Astrocyte of the cerebellum (primary cell): ENCODE measurements at regions not wholly inside any gene's neighbourhood (a gene's known extent, or its start where the extent isn't known, plus 50 kb on each side); places are given as distances from the start of the nearest gene placed in this dataset.

Experiments
- DNase-seq: peaks from one replicate; pipeline ENCODE4 v3.0.0-alpha.2; 2011; ENCODE audit warnings: low read depth
- H3K4me3 ChIP-seq: 2 replicates; pipeline ENCODE4 v1.5.1; 2011; ENCODE audit warnings: mild to moderate bottlenecking, low read depth, low read length, moderate library complexity
- CTCF ChIP-seq: IDR thresholded peaks from 2 replicates; pipeline ENCODE4 v1.5.1; 2012; ENCODE audit warnings: low read length, low read depth, moderate library complexity, mild to moderate bottlenecking; ENCODE audit errors: missing control alignments
- in situ Hi-C: cut with HindIII; loops from 2 replicates; pipeline ENCODE4 v1.10.0; 2017; ENCODE audit warnings: low sequenced_read_pairs

DNA sequence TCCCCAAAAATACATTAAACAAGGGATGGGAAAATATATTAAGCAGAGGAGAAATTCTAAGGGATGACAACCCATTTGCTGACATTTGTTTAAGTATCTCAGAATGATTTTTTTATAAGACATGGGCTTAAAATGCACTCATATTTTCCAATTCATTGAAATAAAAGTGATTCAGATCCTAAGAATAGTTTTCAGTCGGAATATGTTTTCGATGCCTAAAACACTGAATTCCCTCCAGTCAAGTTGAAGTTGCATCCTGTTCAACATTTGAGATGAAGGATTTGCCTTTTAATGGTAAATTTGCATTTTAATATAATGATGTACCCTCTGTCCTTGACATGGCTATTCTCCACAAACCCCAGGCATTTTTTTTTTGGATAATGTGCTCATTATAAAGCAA, 79.3 kb downstream of the PTCHD4 start:
- DNase-seq = no peak
- no peak for TF ChIP-seq CTCF
- H3K4me3 ChIP-seq = no peak overlapping the region
- in situ Hi-C loops = no loop called here

DNA sequence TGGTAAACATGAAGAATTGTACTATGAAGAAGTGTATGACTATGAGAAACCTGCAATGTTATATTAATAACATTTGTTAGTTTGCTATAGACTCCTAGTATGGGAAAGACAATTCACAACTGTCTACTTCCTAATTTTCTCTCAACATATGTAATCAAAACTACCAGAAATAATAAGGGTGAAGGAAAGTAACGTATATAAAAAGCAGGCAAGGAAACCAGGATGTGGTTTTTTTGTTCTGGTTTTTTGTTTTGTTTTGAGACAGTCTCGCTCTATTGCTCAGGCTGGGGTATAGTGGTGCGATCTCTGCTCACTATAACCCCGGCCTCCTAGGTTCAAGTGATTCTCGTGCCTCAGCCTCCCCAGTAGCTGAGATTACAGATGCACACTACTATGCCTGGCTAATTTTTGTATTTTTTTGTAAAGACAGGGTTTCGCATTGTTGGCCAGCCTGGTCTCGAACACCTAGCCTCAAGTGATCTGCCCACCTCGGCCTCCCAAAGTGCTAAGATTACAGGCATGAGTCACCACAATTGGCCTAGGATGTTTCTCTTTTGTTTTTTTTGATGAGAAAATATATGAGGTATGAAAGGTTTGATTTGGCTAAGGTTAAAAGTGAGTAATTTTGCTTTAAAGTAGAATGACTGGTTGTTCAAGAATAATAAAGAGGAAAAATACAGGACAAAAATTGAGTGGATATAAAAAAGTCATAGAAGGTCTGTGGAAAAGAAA, 83.1 kb downstream of the PTCHD4 start:
- no peak for TF ChIP-seq CTCF
- in situ Hi-C loops = no loop called here
- DNase-seq = no peak
- no peak overlapping the region for H3K4me3 ChIP-seq

GRCh38 chr6:48024956-48025355, 86.0 kb downstream of the PTCHD4 start:
- TF ChIP-seq CTCF = no peak
- in situ Hi-C loops = no loop called here
- H3K4me3 ChIP-seq = no peak overlapping the region
- DNase-seq = no peak

- in situ Hi-C loops = no loop called here
- no peak for TF ChIP-seq CTCF
These were observed 89.1 kb downstream of the PTCHD4 start for GRCh38 chr6:48021904-48022303.

GRCh38 chr6:48016020-48016755, 94.8 kb downstream of the PTCHD4 start:
- no peak for DNase-seq
- in situ Hi-C loops = no loop called here
- no peak for TF ChIP-seq CTCF
- no peak overlapping the region for H3K4me3 ChIP-seq

More at GRCh38 chr6:48021904-48022303, 89.1 kb downstream of the PTCHD4 start:
- no peak for DNase-seq
- H3K4me3 ChIP-seq = no peak overlapping the region

DNA sequence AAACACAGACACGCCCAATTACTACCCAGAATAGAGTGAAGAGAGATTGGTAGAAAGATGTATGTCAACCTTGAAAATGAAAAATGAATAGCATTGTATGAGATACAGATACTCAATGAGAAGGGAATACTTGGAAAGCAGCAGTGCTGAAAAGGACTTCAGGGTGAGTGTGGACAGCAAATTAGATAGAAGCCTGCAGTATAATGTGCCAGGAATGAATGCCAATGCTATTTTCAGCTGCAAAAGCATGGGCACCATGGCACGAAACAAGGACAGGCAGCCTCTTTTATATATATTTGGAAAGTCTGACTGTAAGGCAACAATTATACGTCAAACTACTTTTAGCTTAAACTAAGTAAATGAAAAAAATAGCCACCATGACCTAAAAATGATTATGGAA, 118.2 kb downstream of the PTCHD4 start:
- in situ Hi-C loops = no loop called here
- no peak for TF ChIP-seq CTCF
- DNase-seq = no peak
- no peak overlapping the region for H3K4me3 ChIP-seq
